ENCODE measurements at regions not wholly inside any gene's neighbourhood (a gene's known extent, or its start where the extent isn't known, plus 50 kb on each side); places are given as distances from the start of the nearest gene placed in this dataset.
"Not testable (repeated sequence)": the region's sequence is repeated elsewhere in the genome, so short reads cannot be mapped to it uniquely, and the experiment has no call there.

DNA sequence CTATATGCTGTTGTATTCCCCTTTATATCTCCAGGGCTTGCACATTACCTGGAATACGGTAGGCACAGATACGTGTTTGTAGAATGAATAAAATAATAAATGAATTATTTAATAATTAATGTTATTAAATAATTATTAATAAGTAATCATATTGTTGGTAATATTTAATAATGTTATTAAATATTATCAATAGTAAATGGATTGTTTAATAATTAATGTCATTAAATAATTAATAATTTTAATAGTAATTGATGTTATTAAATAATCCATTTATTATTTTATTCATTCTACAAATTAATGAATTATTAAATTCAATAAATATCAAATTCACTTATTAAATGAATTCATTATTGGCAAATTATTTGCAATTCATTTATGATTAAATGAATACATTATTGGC is 175.1 kb downstream of the MATN1 start:
- no peak overlapping the region for H3K27ac ChIP-seq (ENCODE audit: low read depth in 1 of 2, low read length in 2 of 2)
- no peak for DNase-seq (ENCODE audit: low spot score)
- no peaks in the 10 kb centered on the region for H3K36me3 ChIP-seq (ENCODE audit: control insufficient read depth in 4 of 4, insufficient read depth in 3 of 4, low read depth in 1 of 4, low read length in 3 of 4)
- H3K4me3 ChIP-seq (ENCODE audit: low read depth in 1 of 3, low read length in 3 of 3): no peak overlapping the region
- H3K9ac ChIP-seq (ENCODE audit: low read depth in 1 of 2, low read length in 2 of 2): no peak overlapping the region
- 88% methylated on average over 2 of the region's 2 CpGs for WGBS
- H3K4me1 ChIP-seq (ENCODE audit: control insufficient read depth in 4 of 4, insufficient read depth in 4 of 4, low read length in 3 of 4): no peaks in the 10 kb centered on the region
- H3K27me3 ChIP-seq (ENCODE audit: control insufficient read depth in 4 of 4, insufficient read depth in 4 of 4, low read length in 3 of 4): no peaks in the 10 kb centered on the region
- no peak for TF ChIP-seq EGR1 (IDR thresholded peaks at IDR 0.05; ENCODE audit: low read depth in 2 of 2)
- TF ChIP-seq RXRA (IDR thresholded peaks at IDR 0.05): no peak
- no peak for TF ChIP-seq YY1 (IDR thresholded peaks at IDR 0.05)
- TF ChIP-seq, protein P1, sequence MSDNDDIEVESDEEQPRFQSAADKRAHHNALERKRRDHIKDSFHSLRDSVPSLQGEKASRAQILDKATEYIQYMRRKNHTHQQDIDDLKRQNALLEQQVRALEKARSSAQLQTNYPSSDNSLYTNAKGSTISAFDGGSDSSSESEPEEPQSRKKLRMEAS (IDR thresholded peaks at IDR 0.05): no peak
- TF ChIP-seq, protein P2, sequence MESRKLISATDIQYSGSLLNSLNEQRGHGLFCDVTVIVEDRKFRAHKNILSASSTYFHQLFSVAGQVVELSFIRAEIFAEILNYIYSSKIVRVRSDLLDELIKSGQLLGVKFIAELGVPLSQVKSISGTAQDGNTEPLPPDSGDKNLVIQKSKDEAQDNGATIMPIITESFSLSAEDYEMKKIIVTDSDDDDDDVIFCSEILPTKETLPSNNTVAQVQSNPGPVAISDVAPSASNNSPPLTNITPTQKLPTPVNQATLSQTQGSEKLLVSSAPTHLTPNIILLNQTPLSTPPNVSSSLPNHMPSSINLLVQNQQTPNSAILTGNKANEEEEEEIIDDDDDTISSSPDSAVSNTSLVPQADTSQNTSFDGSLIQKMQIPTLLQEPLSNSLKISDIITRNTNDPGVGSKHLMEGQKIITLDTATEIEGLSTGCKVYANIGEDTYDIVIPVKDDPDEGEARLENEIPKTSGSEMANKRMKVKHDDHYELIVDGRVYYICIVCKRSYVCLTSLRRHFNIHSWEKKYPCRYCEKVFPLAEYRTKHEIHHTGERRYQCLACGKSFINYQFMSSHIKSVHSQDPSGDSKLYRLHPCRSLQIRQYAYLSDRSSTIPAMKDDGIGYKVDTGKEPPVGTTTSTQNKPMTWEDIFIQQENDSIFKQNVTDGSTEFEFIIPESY (IDR thresholded peaks at IDR 0.05): no peak
- no peak for TF ChIP-seq JUND (IDR thresholded peaks at IDR 0.05)
- TF ChIP-seq HNF4A (conservative IDR thresholded peaks at IDR 0.05): no peak
- TF ChIP-seq FOXA1 (IDR thresholded peaks at IDR 0.05): no peak
- TF ChIP-seq FOXA2 (IDR thresholded peaks at IDR 0.05): no peak
- no peak for TF ChIP-seq SP1 (IDR thresholded peaks at IDR 0.05)
- no peak for TF ChIP-seq TAF1 (conservative IDR thresholded peaks at IDR 0.05)
- TF ChIP-seq, protein P3, sequence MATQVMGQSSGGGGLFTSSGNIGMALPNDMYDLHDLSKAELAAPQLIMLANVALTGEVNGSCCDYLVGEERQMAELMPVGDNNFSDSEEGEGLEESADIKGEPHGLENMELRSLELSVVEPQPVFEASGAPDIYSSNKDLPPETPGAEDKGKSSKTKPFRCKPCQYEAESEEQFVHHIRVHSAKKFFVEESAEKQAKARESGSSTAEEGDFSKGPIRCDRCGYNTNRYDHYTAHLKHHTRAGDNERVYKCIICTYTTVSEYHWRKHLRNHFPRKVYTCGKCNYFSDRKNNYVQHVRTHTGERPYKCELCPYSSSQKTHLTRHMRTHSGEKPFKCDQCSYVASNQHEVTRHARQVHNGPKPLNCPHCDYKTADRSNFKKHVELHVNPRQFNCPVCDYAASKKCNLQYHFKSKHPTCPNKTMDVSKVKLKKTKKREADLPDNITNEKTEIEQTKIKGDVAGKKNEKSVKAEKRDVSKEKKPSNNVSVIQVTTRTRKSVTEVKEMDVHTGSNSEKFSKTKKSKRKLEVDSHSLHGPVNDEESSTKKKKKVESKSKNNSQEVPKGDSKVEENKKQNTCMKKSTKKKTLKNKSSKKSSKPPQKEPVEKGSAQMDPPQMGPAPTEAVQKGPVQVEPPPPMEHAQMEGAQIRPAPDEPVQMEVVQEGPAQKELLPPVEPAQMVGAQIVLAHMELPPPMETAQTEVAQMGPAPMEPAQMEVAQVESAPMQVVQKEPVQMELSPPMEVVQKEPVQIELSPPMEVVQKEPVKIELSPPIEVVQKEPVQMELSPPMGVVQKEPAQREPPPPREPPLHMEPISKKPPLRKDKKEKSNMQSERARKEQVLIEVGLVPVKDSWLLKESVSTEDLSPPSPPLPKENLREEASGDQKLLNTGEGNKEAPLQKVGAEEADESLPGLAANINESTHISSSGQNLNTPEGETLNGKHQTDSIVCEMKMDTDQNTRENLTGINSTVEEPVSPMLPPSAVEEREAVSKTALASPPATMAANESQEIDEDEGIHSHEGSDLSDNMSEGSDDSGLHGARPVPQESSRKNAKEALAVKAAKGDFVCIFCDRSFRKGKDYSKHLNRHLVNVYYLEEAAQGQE (IDR thresholded peaks at IDR 0.05): no peak
- no peak for TF ChIP-seq RAD21 (IDR thresholded peaks at IDR 0.05)
- TF ChIP-seq, protein P4, sequence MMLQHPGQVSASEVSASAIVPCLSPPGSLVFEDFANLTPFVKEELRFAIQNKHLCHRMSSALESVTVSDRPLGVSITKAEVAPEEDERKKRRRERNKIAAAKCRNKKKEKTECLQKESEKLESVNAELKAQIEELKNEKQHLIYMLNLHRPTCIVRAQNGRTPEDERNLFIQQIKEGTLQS (IDR thresholded peaks at IDR 0.05): no peak
- TF ChIP-seq, protein P5, sequence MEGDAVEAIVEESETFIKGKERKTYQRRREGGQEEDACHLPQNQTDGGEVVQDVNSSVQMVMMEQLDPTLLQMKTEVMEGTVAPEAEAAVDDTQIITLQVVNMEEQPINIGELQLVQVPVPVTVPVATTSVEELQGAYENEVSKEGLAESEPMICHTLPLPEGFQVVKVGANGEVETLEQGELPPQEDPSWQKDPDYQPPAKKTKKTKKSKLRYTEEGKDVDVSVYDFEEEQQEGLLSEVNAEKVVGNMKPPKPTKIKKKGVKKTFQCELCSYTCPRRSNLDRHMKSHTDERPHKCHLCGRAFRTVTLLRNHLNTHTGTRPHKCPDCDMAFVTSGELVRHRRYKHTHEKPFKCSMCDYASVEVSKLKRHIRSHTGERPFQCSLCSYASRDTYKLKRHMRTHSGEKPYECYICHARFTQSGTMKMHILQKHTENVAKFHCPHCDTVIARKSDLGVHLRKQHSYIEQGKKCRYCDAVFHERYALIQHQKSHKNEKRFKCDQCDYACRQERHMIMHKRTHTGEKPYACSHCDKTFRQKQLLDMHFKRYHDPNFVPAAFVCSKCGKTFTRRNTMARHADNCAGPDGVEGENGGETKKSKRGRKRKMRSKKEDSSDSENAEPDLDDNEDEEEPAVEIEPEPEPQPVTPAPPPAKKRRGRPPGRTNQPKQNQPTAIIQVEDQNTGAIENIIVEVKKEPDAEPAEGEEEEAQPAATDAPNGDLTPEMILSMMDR (IDR thresholded peaks at IDR 0.05; ENCODE audit: low read depth, low read length, missing input control): no peak
- TF ChIP-seq GABPA (IDR thresholded peaks at IDR 0.05 in 1 of 2, conservative IDR thresholded peaks at IDR 0.05 in 1 of 2): no peak
- no peak for TF ChIP-seq HNF4G (IDR thresholded peaks at IDR 0.05)
- no peak for TF ChIP-seq NR2F2 (IDR thresholded peaks at IDR 0.05)
- no peaks in the 10 kb centered on the region for H3K9me3 ChIP-seq (ENCODE audit: control insufficient read depth in 4 of 4, low read length in 3 of 4)

DNA sequence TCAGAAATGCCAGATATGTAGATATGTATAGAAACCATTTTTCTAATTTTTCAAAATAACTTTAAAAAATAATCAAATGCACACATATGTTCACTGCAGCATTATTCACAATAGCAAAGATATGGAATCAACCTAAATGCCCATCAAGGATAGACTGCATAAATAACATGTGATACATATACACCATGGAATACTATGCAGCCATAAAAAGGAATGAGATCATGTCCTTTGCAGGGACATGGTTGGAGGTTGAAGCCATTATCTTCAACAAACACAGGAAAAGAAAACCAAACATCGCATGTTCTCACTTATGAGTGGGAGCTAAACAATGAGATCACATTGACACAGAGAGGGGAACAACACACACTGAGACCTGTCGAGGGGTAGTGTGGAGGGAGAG is 176.1 kb downstream of the MATN1 start:
- not testable (repeated sequence) for DNase-seq (ENCODE audit: low spot score); H3K27me3 ChIP-seq (ENCODE audit: control insufficient read depth in 4 of 4, insufficient read depth in 4 of 4, low read length in 3 of 4); H3K9ac ChIP-seq (ENCODE audit: low read depth in 1 of 2, low read length in 2 of 2); H3K4me1 ChIP-seq (ENCODE audit: control insufficient read depth in 4 of 4, insufficient read depth in 4 of 4, low read length in 3 of 4); H3K9me3 ChIP-seq (ENCODE audit: control insufficient read depth in 4 of 4, low read length in 3 of 4); H3K36me3 ChIP-seq (ENCODE audit: control insufficient read depth in 4 of 4, insufficient read depth in 3 of 4, low read depth in 1 of 4, low read length in 3 of 4); H3K27ac ChIP-seq (ENCODE audit: low read depth in 1 of 2, low read length in 2 of 2); H3K4me3 ChIP-seq (ENCODE audit: low read depth in 1 of 3, low read length in 3 of 3)
- 91% methylated on average over 2 of the region's 2 CpGs for WGBS
